Erythroblast (primary cell): ENCODE measurements at regions not wholly inside any gene's neighbourhood (a gene's known extent, or its start where the extent isn't known, plus 50 kb on each side); places are given as distances from the start of the nearest gene placed in this dataset.

Source experiments
- DNase-seq, 2 experiments: peaks; one replicate each; lab custom pipeline; 2025; lab: John Stamatoyannopoulos, UW
- GATA1 ChIP-seq: IDR thresholded peaks from 2 replicates; pipeline ENCODE4 v1.6.1; 2011; ENCODE audit warnings: low read depth, mild to moderate bottlenecking, control low read depth, low read length, moderate library complexity
- POLR2A ChIP-seq: IDR thresholded peaks from 2 replicates; pipeline ENCODE4 v1.6.1; 2011; ENCODE audit warnings: mild to moderate bottlenecking, low read length

- no peak for DNase-seq
- TF ChIP-seq GATA1, result no peak
- no peak for TF ChIP-seq POLR2A
Measured at GRCh38 chr16:86030116-86030515, 131.2 kb downstream of the IRF8 start.

DNA sequence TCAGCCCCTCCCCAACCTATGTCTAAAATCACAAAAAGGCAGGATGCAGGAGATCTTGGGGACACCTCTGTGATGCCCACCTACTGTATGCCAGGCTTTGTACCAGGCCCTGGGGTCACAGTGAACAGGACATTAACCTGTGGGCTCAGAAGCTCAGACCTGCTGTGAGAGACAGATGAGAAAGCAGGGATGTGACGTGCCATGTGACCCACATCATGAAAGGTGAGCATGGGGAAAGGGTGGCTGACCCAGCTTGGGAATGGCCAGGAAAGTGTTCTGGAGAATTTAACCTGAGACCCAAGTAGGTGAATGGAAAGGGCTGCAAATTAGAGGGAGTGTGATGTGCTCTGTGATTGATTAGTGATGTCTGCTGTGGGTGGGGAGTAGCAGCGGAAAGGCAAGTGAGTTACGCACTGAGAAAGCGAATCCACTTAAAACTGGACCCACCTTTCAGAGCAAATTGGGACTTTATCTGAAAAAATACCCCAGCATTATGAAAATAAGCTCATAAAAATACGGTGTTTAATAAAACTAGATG lies 132.2 kb downstream of the IRF8 start:
- DNase-seq, result no peak
- TF ChIP-seq POLR2A (no peak), GATA1 (no peak)

GRCh38 chr16:86033016-86033474 lies 134.1 kb downstream of the IRF8 start:
- DNase-seq, result no peak

DNA sequence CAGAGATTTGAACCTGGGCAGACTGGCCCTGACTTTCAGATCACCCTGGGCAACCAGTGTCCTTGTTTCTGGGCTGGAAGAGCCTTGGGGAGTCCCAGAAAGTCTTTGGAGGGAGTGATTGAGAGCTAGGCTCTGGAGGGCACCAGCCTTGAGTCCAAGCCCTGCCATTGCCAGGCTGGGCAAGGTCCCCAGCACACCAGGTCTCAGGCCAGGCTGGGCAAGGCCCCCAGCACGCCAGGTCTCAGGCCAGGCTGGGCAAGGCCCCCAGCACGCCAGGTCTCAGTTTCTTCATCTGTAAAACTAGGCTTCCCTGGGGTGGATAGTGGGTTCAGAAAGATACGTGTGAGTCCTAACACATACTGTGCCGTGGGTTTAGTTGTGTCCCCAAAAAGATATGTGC lies 135.0 kb downstream of the IRF8 start:
- no peak for TF ChIP-seq POLR2A
- no peak for TF ChIP-seq GATA1
- DNase-seq, result no peak

More at GRCh38 chr16:86033016-86033474, 134.1 kb downstream of the IRF8 start:
- TF ChIP-seq POLR2A, result no peak
- no peak for TF ChIP-seq GATA1

DNA sequence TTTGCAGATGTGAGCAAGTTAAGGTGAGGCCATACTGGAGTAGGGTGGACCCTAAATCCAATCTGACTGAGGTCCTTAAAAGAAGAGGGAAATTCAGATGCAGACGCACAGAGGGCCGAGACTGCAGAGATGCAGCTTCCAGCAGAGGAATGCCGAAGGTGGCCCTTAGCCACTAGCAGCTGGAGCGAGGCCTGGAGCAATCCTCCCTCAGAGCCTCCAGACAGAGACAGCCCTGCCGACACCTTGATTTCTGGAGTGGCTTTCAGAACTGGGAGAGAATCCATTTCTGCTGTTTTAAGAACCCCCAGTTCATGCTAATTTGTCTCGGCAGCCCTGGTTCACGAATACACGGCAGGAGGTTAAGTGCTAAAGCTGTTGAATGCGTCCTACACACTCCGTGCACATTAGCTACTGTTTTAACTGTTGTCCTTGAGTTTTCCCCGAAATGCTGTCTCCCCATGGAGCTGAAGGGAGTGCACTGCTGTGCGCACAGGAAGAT lies 135.5 kb downstream of the IRF8 start:
- TF ChIP-seq POLR2A, result no peak
- TF ChIP-seq GATA1, result no peak
- DNase-seq, result no peak

- no peak for DNase-seq
- no peak for TF ChIP-seq GATA1
- TF ChIP-seq POLR2A, result no peak
Measured at GRCh38 chr16:86035906-86036305, 136.9 kb downstream of the IRF8 start.

DNA sequence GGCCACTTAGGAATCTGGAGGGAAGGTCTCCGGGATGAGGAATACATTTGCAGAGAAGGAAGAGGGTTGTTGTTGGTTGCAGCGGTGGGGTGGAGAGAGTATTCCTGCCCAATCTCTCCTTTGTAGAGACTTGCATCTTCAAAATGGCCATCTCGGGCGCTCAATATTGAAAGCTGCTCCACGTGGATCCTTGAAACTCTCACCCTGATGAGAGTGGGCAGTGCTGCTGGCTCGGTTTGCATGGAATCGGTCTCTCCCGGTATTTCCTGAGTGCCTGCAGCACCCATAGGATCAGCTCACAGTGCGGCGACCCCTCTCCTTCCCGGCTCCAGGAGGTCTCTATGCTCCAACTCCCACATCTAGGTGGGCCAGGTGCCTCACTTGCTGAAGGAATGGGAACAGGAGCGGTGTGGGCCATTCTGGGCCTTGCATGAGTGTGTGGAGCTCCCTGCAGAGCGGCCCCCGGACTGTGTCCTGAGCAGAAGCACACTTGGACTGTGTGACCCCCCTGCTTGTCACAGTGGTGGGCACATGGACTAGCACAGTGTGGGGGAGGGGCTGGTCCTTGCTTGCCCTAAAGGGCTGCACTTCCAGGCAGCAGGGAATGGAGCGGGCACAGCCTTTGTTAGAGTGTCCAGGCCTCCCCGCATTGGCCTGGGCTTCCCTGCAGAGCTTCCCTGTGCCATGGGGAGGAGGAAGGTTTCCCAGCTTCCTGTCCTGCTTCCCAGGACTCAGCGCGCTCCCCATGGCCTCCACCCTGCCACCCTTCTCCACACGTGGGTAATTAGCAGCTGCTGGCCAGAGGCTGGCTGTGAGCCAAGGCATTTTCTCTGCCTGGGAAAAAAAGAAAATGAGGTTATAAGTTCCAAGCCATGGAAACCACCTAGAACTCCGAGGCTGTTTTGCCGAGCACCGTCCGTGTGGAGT lies 139.3 kb downstream of the IRF8 start:
- TF ChIP-seq POLR2A (no peak), GATA1 (no peak)
- DNase-seq, result no peak

DNA sequence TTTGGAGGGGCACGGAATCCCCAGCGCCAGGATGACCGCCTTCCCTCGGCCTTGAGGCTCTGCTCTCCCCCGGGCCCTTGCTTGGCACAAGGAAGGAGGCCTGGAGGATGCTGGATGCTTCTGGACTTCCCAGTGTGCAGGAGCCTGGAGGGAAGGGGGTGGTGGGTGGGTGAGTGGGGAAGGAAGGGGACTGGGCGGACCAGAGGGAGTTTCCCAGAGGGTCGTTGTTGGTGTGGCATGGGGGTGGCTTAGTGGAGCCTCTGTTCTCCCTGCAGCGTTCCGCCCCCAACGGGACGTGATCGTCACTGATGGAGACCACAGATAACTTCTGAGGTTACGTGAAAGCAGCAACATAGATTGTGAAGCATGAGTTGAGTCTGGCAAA lies 140.0 kb downstream of the IRF8 start:
- no peak for DNase-seq

DNA sequence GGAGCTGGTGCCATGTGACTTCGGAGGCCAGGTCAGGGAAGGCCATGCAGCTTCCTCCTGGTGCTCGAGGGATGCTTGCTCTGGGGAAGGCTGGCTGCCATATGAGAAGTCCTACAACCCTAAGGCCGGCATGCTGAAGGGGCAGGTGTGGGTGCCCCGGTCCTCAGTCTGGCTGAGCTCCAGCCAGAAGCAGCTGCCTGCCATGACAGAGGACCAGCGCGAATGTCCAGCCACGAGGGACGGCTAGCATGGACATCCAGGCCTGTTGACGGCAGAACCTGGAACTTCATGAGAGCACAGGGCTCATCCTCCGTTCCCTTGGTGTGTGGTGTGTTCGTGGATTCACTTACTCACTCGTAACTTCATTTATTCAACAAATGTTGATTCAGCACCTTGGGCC lies 140.6 kb downstream of the IRF8 start:
- DNase-seq, result no peak
- TF ChIP-seq POLR2A (no peak), GATA1 (no peak)

More for the DNA sequence above, 140.0 kb downstream of the IRF8 start:
- TF ChIP-seq POLR2A (no peak), GATA1 (no peak)

GRCh38 chr16:86040496-86040895 lies 141.5 kb downstream of the IRF8 start:
- no peak for DNase-seq

GRCh38 chr16:86041215-86041614 lies 142.3 kb downstream of the IRF8 start:
- no peak for TF ChIP-seq GATA1
- TF ChIP-seq POLR2A, result no peak
- DNase-seq, result no peak

More at GRCh38 chr16:86040496-86040895, 141.5 kb downstream of the IRF8 start:
- TF ChIP-seq POLR2A (no peak), GATA1 (no peak)

- DNase-seq, result no peak
- TF ChIP-seq POLR2A (no peak), GATA1 (no peak)
Measured at GRCh38 chr16:86041807-86042206, 142.8 kb downstream of the IRF8 start.

- no peak for DNase-seq
- TF ChIP-seq GATA1, result no peak
- no peak for TF ChIP-seq POLR2A
Measured at GRCh38 chr16:86042393-86042792, 143.4 kb downstream of the IRF8 start.
